ENCODE measurements at regions not wholly inside any gene's neighbourhood (a gene's known extent, or its start where the extent isn't known, plus 50 kb on each side); places are given as distances from the start of the nearest gene placed in this dataset.

DNA sequence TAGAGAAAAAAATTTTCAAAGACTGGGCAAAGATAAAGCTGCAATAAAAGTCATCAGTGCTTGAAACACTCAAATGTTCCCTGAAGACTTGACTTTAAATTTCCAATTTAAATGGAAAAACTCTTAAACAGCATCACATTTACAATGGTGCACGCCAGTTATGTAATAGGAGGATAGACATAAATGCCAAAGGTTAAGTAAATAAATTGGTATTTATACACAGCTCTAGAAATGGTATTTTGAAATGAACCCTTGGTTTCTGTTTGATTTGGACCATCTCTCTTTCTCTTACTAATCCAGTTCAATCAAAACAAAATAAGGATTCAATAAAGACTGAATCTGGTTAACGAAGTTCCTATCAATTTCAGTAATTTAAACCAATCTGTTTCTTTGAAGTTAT, 272.6 kb downstream of the GPM6A start:
- intact Hi-C loops (cut with DNase I) = loop anchor here in 1 of 2 donors (10.0 kb wide), 1 partner anchor 775 kb away; no protein-coding TSS in a partner anchor
- WGBS, 4 donors = 55 to 66% (median 60%) methylated on average over 2 of the region's 2 CpGs

DNA sequence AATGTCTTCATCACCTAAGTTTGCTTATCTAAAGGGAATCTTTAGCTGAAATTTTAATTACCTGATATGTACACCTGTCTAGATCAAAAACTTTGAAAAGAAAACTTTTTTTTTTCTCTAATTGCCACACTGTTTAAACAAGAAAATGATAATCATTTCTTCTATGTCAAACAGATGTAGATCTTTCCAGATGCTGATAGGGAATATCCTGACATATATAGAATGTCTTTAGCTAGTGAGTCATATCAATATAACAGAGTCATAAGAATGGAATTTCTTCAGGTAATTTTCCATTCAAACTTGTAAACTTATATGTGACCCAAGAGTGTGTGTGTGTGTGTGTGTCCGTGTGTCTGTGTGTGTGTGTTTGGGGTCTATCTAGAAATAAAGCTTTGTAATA, 271.9 kb downstream of the GPM6A start:
- H3K4me3 ChIP-seq = no peak overlapping the region
- TF ChIP-seq, protein P1, sequence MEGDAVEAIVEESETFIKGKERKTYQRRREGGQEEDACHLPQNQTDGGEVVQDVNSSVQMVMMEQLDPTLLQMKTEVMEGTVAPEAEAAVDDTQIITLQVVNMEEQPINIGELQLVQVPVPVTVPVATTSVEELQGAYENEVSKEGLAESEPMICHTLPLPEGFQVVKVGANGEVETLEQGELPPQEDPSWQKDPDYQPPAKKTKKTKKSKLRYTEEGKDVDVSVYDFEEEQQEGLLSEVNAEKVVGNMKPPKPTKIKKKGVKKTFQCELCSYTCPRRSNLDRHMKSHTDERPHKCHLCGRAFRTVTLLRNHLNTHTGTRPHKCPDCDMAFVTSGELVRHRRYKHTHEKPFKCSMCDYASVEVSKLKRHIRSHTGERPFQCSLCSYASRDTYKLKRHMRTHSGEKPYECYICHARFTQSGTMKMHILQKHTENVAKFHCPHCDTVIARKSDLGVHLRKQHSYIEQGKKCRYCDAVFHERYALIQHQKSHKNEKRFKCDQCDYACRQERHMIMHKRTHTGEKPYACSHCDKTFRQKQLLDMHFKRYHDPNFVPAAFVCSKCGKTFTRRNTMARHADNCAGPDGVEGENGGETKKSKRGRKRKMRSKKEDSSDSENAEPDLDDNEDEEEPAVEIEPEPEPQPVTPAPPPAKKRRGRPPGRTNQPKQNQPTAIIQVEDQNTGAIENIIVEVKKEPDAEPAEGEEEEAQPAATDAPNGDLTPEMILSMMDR (IDR thresholded peaks at IDR 0.05) = no peak
- no peak for TF ChIP-seq POLR2A (IDR thresholded peaks at IDR 0.05)
- no peak for DNase-seq
- intact Hi-C loops (cut with DNase I) = no loop called here
- H3K27me3 ChIP-seq = no peaks in the 10 kb centered on the region
- H3K4me1 ChIP-seq (replicated peaks in 1 of 2) = no peaks in the 10 kb centered on the region
- 68 to 91% (median 81%) methylated on average over 1 of the region's 1 CpG for WGBS, 4 donors
- no peak overlapping the region for H3K27ac ChIP-seq
- H3K36me3 ChIP-seq (replicated peaks in 1 of 2) = no peaks in the 10 kb centered on the region
- no peaks in the 10 kb centered on the region for H3K9me3 ChIP-seq (replicated peaks in 1 of 3)

More for the DNA sequence above, 272.6 kb downstream of the GPM6A start:
- TF ChIP-seq, protein P1 (IDR thresholded peaks at IDR 0.05) = no peak
- no peak for TF ChIP-seq POLR2A (IDR thresholded peaks at IDR 0.05)
- H3K27me3 ChIP-seq = no peaks in the 10 kb centered on the region
- DNase-seq = no peak
- H3K9me3 ChIP-seq (replicated peaks in 1 of 3) = no peaks in the 10 kb centered on the region
- no peaks in the 10 kb centered on the region for H3K36me3 ChIP-seq (replicated peaks in 1 of 2)
- H3K27ac ChIP-seq = no peak overlapping the region
- no peak overlapping the region for H3K4me3 ChIP-seq
- H3K4me1 ChIP-seq (replicated peaks in 1 of 2) = no peaks in the 10 kb centered on the region

DNA sequence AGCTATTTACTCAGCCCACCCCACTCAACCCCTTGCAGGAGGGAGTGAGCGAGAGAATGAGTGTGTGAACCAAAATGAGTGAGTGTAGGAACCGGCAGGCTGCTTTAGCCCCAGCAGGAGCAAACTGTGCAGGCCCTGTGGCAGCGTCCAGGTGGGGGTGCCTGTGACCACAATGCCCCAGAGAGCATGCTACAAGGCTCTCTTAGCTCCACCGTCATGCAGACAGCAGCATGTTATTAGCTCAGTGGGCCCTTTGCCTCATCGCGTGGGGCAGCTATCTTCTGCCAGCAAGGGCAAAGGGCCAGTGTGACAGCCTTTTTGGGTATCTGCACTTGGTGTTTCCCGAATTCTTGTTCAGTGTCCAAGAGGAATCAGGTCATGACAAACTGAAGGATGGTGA, 271.3 kb downstream of the GPM6A start:
- no peak for DNase-seq
- 81 to 88% (median 83%) methylated on average over 5 to 7 of the region's 7 CpGs for WGBS, 4 donors
- intact Hi-C loops (cut with DNase I) = no loop called here
- Histone ChIP-seq H3K27ac (no peak overlapping the region), H3K4me3 (no peak overlapping the region), H3K9me3 (replicated peaks in 1 of 3) (no peaks in the 10 kb centered on the region), H3K36me3 (replicated peaks in 1 of 2) (no peaks in the 10 kb centered on the region), H3K27me3 (no peaks in the 10 kb centered on the region), H3K4me1 (replicated peaks in 1 of 2) (no peaks in the 10 kb centered on the region)
- TF ChIP-seq, protein P1 (IDR thresholded peaks at IDR 0.05) = no peak
- TF ChIP-seq POLR2A (IDR thresholded peaks at IDR 0.05) = no peak

DNA sequence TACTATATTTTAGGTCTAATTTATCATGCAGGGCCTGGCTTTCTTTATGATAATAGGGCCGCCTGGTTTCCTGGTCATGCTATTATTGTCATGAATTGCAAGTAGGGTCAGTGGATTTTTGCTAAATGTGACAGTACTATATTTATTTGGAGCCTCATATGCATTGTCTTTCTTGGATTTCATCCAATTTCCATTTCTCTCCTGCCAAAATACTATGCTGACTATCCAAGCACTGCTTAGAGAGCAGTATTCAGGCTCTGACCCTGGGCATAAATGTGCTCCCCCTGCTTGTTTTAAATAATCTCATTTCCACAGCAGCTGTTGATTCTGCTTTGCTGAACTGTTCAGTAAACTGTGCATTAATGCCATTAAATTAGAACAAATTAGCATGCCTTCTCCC, 269.3 kb downstream of the GPM6A start:
- intact Hi-C loops (cut with DNase I) = no loop called here
- TF ChIP-seq, protein P1 (IDR thresholded peaks at IDR 0.05) = no peak
- no peak for TF ChIP-seq POLR2A (IDR thresholded peaks at IDR 0.05)
- Histone ChIP-seq H3K27me3 (no peaks in the 10 kb centered on the region), H3K4me3 (no peak overlapping the region), H3K9me3 (replicated peaks in 1 of 3) (no peaks in the 10 kb centered on the region), H3K27ac (no peak overlapping the region), H3K36me3 (replicated peaks in 1 of 2) (no peaks in the 10 kb centered on the region), H3K4me1 (replicated peaks in 1 of 2) (no peaks in the 10 kb centered on the region)
- WGBS, 4 donors = 56 to 69% (median 62%) methylated on average over 1 of the region's 1 CpG
- no peak for DNase-seq

All from adrenal gland (tissue), 9 donors.